Heart left ventricle (tissue), 13 donors: ENCODE measurements at regions not wholly inside any gene's neighbourhood (a gene's known extent, or its start where the extent isn't known, plus 50 kb on each side); places are given as distances from the start of the nearest gene placed in this dataset.

Source experiments
- CTCF ChIP-seq, 12 donors: fragments of 200-600 bp; sonication (generic) in 4 of 12; IDR thresholded peaks; one replicate each; pipeline versions ENCODE4 v1.5.0 to v1.8.0; 2018 to 2022; ENCODE audit warnings: antibody characterized with exemption in 12 of 12, mild to moderate bottlenecking in 5 of 12
- POLR2A ChIP-seq, 2 donors: fragments of 450-650 bp; IDR thresholded peaks; one replicate each; pipeline ENCODE4 v1.6.1; 2017; ENCODE audit warnings: antibody characterized with exemption in 2 of 2, mild to moderate bottlenecking in 2 of 2, moderate library complexity in 2 of 2
- donor health status: ischemic (EF 13 %, LVEDD 7.1; RV severe dilation, severe dysfunction).
- donor health status: DM: no; HTN: yes; CAD: no.
- donor health status: DM: no; HTN: no; CAD: no.
- donor health status: ischemic (EF 25% LVEDD 6.9; RV normal size, moderate dysfunction).
- donor health status: ischemic (EF 25% LVEDD 5.7; RV mildly dilated, moderate dysfunction).
- donor health status: ischemic (EF 35%, LVEDD 5.7; RV mildly dilated, moderate dysfunction).
- donor health status: nonischemic (EF 11% LVEDD 7.7; RV severe dilation, severe dysfunction).
- donor health status: DM: yes; HTN: yes; CAD: no.
- donor health status: PGD.
- donor health status: ischemic (EF 29% LVEDD 5.4; RV normal size, mild dysfunction).
- donor health status: nonischemic (EF 23%, LVEDD 6.1; RV moderate dilation, normal function).

GRCh38 chr1:217955723-217956122 lies 324.6 kb downstream of the SPATA17 start:
- TF ChIP-seq POLR2A (IDR thresholded peaks at IDR 0.05): no peak
- no peak for TF ChIP-seq CTCF (IDR thresholded peaks at IDR 0.05)
